ENCODE measurements at regions not wholly inside any gene's neighbourhood (a gene's known extent, or its start where the extent isn't known, plus 50 kb on each side); places are given as distances from the start of the nearest gene placed in this dataset.

DNA sequence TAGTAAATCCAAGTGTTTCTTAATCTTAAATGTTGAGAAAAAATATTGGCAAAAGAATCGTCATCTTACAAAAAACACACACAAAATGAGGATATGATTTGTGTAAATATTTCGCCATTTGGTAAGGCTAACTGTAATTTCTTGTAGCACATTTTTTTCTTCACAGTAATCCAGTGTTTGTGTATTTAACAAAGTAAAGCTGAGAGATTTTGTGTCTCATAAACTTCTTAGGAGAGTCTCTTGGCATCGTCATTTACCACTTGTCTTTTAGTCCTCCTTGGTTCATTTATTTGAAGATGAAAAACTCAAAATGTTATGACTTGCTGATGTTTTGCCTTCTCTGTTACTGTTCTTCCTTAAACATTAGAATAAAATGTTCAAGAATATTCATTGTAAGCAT lies 326.7 kb upstream of the PITX2 start:
- TF ChIP-seq, protein P1, sequence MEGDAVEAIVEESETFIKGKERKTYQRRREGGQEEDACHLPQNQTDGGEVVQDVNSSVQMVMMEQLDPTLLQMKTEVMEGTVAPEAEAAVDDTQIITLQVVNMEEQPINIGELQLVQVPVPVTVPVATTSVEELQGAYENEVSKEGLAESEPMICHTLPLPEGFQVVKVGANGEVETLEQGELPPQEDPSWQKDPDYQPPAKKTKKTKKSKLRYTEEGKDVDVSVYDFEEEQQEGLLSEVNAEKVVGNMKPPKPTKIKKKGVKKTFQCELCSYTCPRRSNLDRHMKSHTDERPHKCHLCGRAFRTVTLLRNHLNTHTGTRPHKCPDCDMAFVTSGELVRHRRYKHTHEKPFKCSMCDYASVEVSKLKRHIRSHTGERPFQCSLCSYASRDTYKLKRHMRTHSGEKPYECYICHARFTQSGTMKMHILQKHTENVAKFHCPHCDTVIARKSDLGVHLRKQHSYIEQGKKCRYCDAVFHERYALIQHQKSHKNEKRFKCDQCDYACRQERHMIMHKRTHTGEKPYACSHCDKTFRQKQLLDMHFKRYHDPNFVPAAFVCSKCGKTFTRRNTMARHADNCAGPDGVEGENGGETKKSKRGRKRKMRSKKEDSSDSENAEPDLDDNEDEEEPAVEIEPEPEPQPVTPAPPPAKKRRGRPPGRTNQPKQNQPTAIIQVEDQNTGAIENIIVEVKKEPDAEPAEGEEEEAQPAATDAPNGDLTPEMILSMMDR (IDR thresholded peaks at IDR 0.05; ENCODE audit: insufficient read depth, low read depth, low read length): no peak
- DNase-seq (ENCODE audit: low read depth): no peak
- Histone ChIP-seq H3K4me3 (ENCODE audit: low read depth, low read length) (no peak overlapping the region), H3K27me3 (ENCODE audit: control insufficient read depth, insufficient read depth, low read length) (no peaks in the 10 kb centered on the region), H3K36me3 (ENCODE audit: control insufficient read depth, insufficient read depth, low read length) (no peaks in the 10 kb centered on the region)
- CTCF ChIA-PET: no interaction called here
- POLR2A ChIA-PET: no interaction called here

DNA sequence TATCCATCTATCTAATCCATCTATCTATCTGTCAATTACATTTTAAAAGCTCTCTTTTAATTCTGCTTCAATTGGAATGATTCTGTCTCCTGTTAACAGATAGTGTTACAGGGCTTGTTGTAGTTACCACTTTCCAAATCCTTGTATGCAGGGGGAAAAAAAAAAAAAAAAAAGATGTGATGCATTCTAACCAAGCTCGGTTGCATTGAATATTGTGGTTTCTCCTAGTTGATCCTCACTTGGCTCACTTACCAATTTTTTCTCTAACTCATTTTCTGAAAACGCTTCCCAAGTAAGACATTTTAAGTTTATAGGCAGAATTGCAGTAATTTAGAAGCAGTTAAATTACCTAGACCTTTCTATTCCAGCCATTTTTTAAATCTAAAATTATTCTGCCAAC lies 327.9 kb upstream of the PITX2 start:
- Histone ChIP-seq H3K4me3 (ENCODE audit: low read depth, low read length) (no peak overlapping the region), H3K27me3 (ENCODE audit: control insufficient read depth, insufficient read depth, low read length) (no peaks in the 10 kb centered on the region), H3K36me3 (ENCODE audit: control insufficient read depth, insufficient read depth, low read length) (no peaks in the 10 kb centered on the region)
- TF ChIP-seq, protein P1 (IDR thresholded peaks at IDR 0.05; ENCODE audit: insufficient read depth, low read depth, low read length): no peak
- POLR2A ChIA-PET: no interaction called here
- CTCF ChIA-PET: no interaction called here
- no peak for DNase-seq (ENCODE audit: low read depth)

DNA sequence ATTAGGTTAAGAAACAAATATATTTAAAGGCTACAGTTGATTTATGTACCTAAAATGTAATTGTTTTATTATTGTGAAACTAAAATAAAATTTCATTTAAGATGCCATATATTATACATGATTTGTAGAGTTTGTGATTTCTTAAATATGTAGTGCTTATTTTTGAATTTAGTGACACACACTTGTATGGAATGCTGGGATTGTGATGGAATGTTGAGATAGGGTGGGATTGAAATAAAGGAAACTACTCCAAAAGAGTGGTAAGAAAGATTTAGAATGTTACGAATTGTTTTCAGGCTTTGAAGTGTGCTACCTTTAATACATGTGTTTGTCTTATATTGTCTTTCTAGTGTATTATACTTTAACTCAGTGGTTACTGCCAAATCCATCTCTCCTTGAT lies 330.3 kb upstream of the PITX2 start:
- Histone ChIP-seq H3K36me3 (ENCODE audit: control insufficient read depth, insufficient read depth, low read length) (no peaks in the 10 kb centered on the region), H3K27me3 (ENCODE audit: control insufficient read depth, insufficient read depth, low read length) (no peaks in the 10 kb centered on the region), H3K4me3 (ENCODE audit: low read depth, low read length) (no peak overlapping the region)
- no peak for DNase-seq (ENCODE audit: low read depth)
- ChIA-PET CTCF (no interaction called here), POLR2A (no interaction called here)
- TF ChIP-seq, protein P1 (IDR thresholded peaks at IDR 0.05; ENCODE audit: insufficient read depth, low read depth, low read length): no peak

DNA sequence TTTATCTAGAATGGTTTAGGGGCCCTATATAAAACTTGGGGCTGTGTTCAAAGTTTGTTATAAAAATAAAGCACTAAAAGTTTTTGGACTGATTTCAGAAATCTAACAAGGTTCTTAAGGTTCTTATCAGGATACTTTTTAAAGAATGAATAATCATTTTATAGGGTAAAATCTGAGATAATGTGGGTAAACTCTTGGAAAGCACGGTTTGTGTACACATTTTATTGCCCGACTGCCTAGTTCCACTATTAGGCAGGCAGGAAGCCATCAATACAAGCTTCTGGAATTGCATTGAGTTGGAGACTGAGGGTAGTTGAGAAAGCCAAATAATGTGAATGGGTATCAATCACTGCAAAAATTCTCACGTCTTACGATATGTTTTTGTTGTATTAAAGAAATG lies 331.0 kb upstream of the PITX2 start:
- TF ChIP-seq, protein P1 (IDR thresholded peaks at IDR 0.05; ENCODE audit: insufficient read depth, low read depth, low read length): no peak
- POLR2A ChIA-PET: no interaction called here
- no peaks in the 10 kb centered on the region for H3K27me3 ChIP-seq (ENCODE audit: control insufficient read depth, insufficient read depth, low read length)
- H3K4me3 ChIP-seq (ENCODE audit: low read depth, low read length): no peak overlapping the region
- DNase-seq (ENCODE audit: low read depth): no peak
- H3K36me3 ChIP-seq (ENCODE audit: control insufficient read depth, insufficient read depth, low read length): no peaks in the 10 kb centered on the region
- CTCF ChIA-PET: interaction anchor here (1.2 kb wide), 1 partner anchor 41 kb away, joined by 3 read pairs; no protein-coding TSS in a partner anchor

DNA sequence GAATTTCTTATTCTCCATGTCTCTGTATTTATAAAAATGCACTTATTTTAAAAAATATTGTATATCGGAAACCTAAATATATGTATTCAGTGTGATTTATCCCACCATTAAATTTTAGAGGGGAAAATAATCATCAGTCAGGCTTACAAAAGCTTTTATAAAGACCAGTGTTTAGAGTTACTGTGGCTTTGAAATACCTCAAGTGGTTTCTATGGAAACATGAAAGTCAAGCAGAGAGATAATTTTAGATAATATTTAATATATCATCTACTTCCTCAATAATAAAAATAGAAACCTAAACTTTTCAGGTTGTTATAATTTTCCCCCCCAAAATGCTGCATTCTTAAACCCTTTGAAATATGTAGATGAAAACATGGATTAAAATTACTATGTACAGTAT lies 332.9 kb upstream of the PITX2 start:
- ChIA-PET POLR2A (no interaction called here), CTCF (no interaction called here)
- Histone ChIP-seq H3K27me3 (ENCODE audit: control insufficient read depth, insufficient read depth, low read length) (no peaks in the 10 kb centered on the region), H3K36me3 (ENCODE audit: control insufficient read depth, insufficient read depth, low read length) (no peaks in the 10 kb centered on the region), H3K4me3 (ENCODE audit: low read depth, low read length) (no peak overlapping the region)
- DNase-seq (ENCODE audit: low read depth): no peak
- TF ChIP-seq, protein P1 (IDR thresholded peaks at IDR 0.05; ENCODE audit: insufficient read depth, low read depth, low read length): no peak
